ENCODE measurements at regions not wholly inside any gene's neighbourhood (a gene's known extent, or its start where the extent isn't known, plus 50 kb on each side); places are given as distances from the start of the nearest gene placed in this dataset.

DNA sequence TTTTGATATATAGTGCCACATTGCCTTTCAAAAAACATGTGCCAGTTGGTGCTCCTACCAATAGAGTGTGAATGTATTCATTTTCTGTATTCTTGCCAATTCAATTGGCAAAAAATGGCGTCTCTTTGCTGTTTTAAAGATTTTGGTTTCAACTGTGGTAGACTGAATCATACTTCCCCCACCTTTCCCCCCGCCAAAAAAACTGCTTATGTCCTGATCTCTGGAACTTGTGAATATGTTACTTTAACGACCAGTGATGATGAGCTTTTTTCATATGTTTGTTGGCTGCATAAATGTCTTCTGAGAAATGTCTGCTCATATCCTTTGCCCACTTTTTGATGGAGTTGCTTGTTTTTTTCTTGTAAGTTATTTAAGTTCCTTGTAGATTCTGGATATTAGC, 325.1 kb upstream of the KCNJ16 start:
- DNase-seq (ENCODE audit: low spot score), result no peak
- no peak for ATAC-seq
- intact Hi-C loops (cut with DNase I), result no loop called here

GRCh38 chr17:69757688-69758430, 317.2 kb upstream of the KCNJ16 start:
- ATAC-seq, result peak; percentile 90

GRCh38 chr17:69760562-69760961, 314.5 kb upstream of the KCNJ16 start:
- ATAC-seq (no peak), DNase-seq (ENCODE audit: low spot score) (no peak)
- intact Hi-C loops (cut with DNase I), result no loop called here

More at GRCh38 chr17:69757688-69758430, 317.2 kb upstream of the KCNJ16 start:
- DNase-seq (ENCODE audit: low spot score), result no peak
- intact Hi-C loops (cut with DNase I), result no loop called here

DNA sequence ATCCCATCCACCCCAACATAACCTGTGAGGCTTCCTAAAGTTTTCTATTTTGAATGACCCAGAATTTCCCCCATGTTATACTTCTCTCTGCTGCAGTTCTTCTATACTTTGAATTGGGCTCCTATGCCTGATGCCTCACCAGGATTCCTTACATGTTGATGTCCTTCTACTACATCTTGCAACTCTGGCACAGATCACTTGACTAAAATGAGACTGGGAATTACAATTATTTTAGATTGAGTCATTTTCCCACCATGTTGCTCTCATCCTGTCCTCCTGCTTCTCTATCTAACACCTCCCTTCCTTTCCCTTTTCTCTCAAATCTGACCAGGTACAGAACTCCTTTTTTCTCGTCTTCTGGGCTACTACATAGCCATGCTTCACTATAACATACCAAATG, 314.0 kb upstream of the KCNJ16 start:
- DNase-seq (ENCODE audit: low spot score) (no peak), ATAC-seq (no peak)
- intact Hi-C loops (cut with DNase I), result no loop called here

- intact Hi-C loops (cut with DNase I), result no loop called here
- no peak for DNase-seq (ENCODE audit: low spot score)
- ATAC-seq, result peak; percentile 82
Measured at GRCh38 chr17:69761767-69762321, 313.2 kb upstream of the KCNJ16 start.

DNA sequence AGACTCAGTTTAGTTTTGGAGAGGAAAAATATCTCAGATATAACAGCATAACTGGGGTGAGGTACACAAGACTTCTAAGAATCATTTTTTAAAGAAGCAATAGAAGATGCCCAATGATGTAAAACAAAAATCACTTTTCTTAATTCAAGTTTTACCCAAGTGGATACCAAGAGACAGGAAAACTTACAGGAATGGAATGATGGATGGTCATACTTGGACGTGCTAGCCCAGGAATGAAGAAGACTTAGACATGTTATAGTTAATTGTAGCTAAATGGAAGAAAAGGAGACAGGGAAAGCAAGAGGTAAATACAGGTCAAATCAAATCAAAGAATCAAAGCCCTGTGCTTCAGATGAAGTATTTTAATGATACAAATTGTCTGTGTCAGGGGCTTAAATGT, 312.7 kb upstream of the KCNJ16 start:
- no peak for DNase-seq (ENCODE audit: low spot score)
- ATAC-seq, result no peak
- intact Hi-C loops (cut with DNase I), result no loop called here

DNA sequence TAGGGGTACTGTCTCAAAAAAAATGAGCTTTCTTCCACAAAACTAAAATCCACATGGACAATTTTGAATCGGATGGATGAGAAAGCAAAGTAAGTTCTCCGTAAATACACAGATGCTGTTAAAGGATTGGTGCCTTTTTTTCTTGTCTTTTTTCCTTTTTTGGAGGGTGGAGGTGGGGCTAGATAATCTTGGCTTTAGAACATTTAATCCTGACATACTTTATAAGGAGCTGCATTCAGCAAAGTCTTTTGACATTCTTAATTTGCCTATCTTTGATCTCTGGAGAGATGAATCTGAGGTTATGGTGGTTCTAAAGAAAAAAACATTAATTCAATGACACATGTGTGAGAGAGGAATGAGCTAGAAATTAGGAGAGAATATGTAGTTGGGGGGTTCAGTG, 312.3 kb upstream of the KCNJ16 start:
- ATAC-seq (no peak), DNase-seq (ENCODE audit: low spot score) (no peak)
- intact Hi-C loops (cut with DNase I), result no loop called here

DNA sequence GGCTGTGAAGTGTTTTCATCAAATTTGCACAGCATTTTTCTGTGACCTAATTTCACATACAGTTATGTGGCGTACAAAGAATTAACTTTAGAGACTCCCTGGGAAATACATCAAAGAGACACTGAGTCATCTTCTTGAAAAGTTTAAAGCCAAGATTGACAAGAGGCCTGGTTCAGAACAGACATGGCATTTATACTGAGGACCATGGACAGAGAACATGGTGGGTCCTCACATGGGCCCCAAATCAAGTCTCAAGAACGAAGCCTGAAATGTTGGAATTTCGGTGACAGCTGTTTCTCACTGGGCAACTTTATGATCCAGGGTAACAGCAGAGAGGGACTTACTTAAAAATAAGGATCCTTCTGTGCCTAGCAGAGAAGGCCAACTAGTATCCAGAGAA, 311.5 kb upstream of the KCNJ16 start:
- ATAC-seq, result no peak
- no peak for DNase-seq (ENCODE audit: low spot score)
- intact Hi-C loops (cut with DNase I), result no loop called here

- DNase-seq (ENCODE audit: low spot score) (no peak), ATAC-seq (no peak)
- intact Hi-C loops (cut with DNase I), result no loop called here
Measured at GRCh38 chr17:69764146-69764545, 310.9 kb upstream of the KCNJ16 start.

DNA sequence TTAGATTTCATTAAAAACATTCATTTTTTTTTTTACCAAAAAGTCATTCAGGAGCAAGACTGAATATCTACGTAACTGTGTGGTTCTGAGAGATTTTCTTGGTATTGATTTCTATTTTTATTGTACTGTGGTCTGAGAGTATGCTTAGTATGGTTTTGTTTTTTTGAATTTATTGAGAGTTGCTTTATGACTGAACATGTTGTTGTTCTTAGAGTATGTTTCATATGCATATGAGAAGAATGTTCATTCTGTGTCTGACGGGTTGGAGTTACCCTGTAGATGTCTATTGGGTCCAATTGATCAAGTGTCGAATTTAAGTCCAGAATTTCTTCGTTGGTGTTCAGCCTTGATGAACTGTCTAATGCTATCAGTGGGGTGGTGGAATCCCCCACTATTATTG, 306.0 kb upstream of the KCNJ16 start:
- ATAC-seq, result no peak
- DNase-seq (ENCODE audit: low spot score), result no peak
- intact Hi-C loops (cut with DNase I), result no loop called here

GRCh38 chr17:69773081-69773480, 301.9 kb upstream of the KCNJ16 start:
- ATAC-seq (no peak), DNase-seq (ENCODE audit: low spot score) (no peak)
- intact Hi-C loops (cut with DNase I), result no loop called here

- intact Hi-C loops (cut with DNase I), result no loop called here
- no peak for DNase-seq (ENCODE audit: low spot score)
- ATAC-seq, result no peak
Measured at GRCh38 chr17:69779378-69780214, 295.4 kb upstream of the KCNJ16 start.

- ATAC-seq, result no peak
- no peak for DNase-seq (ENCODE audit: low spot score)
- intact Hi-C loops (cut with DNase I), result no loop called here
Measured at GRCh38 chr17:69783865-69784264, 291.2 kb upstream of the KCNJ16 start.

- no peak for DNase-seq (ENCODE audit: low spot score)
- intact Hi-C loops (cut with DNase I), result no loop called here
- ATAC-seq, result no peak
Measured at GRCh38 chr17:69788957-69789356, 286.1 kb upstream of the KCNJ16 start.

GRCh38 chr17:69796078-69796477, 278.9 kb upstream of the KCNJ16 start:
- ATAC-seq (peak; percentile 79), DNase-seq (ENCODE audit: low spot score) (no peak)
- intact Hi-C loops (cut with DNase I), result no loop called here

GRCh38 chr17:69800870-69801269, 274.2 kb upstream of the KCNJ16 start:
- DNase-seq (ENCODE audit: low spot score), result no peak
- intact Hi-C loops (cut with DNase I), result no loop called here
- ATAC-seq, result no peak

GRCh38 chr17:69801368-69801767, 273.7 kb upstream of the KCNJ16 start:
- DNase-seq (ENCODE audit: low spot score) (no peak), ATAC-seq (no peak)
- intact Hi-C loops (cut with DNase I), result no loop called here

DNA sequence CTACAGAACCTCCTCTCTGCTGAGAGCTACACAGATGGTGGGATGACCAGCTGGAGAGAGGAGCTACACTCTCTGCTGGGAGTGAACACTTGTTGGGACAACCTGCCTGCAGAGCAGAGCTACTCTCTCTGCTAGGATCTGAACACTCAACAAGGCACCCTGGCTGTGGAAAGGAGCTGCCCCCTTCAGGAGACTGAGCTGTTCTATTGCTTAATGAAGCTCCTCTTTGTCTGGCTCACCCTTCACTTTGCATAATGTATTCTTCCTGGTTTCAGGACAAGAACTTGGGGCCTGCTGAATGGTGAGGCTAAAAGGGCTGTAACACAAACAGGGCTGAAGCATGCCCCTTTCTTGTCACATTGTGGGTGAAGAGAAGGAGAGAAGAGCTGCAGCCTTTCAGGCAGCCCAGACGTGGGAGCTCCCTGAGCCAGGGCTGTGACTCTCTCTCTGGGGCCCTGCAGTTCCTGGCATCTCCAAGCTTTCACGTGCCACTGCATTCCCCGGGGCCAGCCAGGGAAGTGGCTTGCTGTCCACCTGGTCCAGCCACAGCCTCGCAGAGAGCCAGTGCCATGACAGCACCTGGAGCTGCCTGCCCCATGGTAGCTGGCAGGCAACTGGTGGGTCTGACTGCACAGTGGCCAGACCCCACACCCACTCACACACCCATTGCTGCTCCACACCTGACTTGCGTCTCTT, 272.8 kb upstream of the KCNJ16 start:
- ATAC-seq (no peak), DNase-seq (ENCODE audit: low spot score) (no peak)
- intact Hi-C loops (cut with DNase I), result no loop called here

DNA sequence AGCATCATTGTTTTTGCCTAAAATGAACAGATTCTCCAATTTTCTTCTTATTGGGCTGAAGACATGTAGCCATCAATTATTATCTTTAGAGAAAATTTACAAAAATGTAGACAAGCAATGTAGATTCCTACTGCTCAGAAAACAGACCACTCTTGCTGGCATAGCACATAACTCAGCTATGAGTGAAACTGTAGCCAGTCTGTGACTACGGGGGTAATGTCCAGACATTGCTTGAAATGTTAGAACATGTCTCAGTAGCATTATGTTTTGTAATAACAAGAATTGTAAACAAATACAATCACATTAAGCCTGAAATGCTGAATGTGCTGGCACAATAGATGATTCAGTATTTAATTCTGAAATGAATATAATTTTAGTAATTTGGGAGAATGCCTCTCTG, 265.7 kb upstream of the KCNJ16 start:
- no peak for ATAC-seq
- no peak for DNase-seq (ENCODE audit: low spot score)
- intact Hi-C loops (cut with DNase I), result no loop called here

Measured in sciatic nerve (tissue), 2 donors.